Astrocyte of the cerebellum (primary cell): ENCODE measurements at regions not wholly inside any gene's neighbourhood (a gene's known extent, or its start where the extent isn't known, plus 50 kb on each side); places are given as distances from the start of the nearest gene placed in this dataset.
A peak's percentile ranks its signal among the peaks of the same experiment; 100 is the strongest.

Experiments used
- DNase-seq: peaks from one replicate; pipeline ENCODE4 v3.0.0-alpha.2; 2011; ENCODE audit warnings: low read depth
- H3K4me3 ChIP-seq: 2 replicates; pipeline ENCODE4 v1.5.1; 2011; ENCODE audit warnings: mild to moderate bottlenecking, low read depth, low read length, moderate library complexity
- in situ Hi-C: cut with HindIII; loops from 2 replicates; pipeline ENCODE4 v1.10.0; 2017; ENCODE audit warnings: low sequenced_read_pairs
- TF ChIP-seq, protein P1 (sequence below): IDR thresholded peaks from 2 replicates; pipeline ENCODE4 v1.5.1; 2012; ENCODE audit warnings: low read length, low read depth, moderate library complexity, mild to moderate bottlenecking; ENCODE audit errors: missing control alignments

DNA sequence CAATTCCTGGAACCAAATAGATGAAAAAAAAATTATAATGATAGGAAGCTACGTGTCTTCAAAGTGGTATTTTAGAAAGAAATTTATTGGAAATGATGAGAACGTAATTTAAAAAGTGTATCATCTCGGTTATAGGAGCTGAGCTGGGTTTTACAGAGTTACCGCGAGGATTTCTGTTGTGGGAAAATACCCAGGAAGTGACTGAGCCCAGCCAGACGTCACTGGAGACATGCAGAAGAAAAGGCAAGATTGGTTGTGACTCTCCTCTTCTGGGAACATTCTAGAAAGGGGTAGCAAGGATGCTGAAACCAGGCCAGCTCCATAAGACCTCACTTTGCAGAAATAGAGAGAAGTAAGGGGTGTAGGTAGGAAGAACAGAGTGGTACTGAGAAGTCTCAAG lies 95.9 kb upstream of the ADGRF1 start:
- TF ChIP-seq, protein P1, sequence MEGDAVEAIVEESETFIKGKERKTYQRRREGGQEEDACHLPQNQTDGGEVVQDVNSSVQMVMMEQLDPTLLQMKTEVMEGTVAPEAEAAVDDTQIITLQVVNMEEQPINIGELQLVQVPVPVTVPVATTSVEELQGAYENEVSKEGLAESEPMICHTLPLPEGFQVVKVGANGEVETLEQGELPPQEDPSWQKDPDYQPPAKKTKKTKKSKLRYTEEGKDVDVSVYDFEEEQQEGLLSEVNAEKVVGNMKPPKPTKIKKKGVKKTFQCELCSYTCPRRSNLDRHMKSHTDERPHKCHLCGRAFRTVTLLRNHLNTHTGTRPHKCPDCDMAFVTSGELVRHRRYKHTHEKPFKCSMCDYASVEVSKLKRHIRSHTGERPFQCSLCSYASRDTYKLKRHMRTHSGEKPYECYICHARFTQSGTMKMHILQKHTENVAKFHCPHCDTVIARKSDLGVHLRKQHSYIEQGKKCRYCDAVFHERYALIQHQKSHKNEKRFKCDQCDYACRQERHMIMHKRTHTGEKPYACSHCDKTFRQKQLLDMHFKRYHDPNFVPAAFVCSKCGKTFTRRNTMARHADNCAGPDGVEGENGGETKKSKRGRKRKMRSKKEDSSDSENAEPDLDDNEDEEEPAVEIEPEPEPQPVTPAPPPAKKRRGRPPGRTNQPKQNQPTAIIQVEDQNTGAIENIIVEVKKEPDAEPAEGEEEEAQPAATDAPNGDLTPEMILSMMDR: no peak
- in situ Hi-C loops: no loop called here
- DNase-seq: no peak
- no peak overlapping the region for H3K4me3 ChIP-seq

DNA sequence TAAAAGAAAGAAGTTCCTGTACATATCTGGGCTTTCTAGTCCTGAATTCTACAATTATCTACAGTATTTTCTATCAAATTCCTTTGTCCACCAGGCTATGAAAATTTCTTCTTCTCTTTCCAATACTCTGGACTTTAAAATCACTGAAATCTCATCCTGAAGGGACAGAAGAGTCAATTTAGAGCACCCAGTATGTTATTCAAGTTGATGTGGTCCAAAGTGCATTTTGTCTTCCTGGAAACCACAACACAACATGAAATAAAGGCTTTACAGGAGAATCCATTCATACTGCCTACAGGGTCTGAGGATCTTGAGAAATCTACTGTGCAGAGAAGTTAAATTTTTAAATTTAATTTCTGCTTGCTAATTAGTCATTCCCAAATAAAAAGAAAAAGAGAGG lies 94.9 kb upstream of the ADGRF1 start:
- TF ChIP-seq, protein P1: no peak
- no peak overlapping the region for H3K4me3 ChIP-seq
- in situ Hi-C loops: no loop called here
- no peak for DNase-seq

DNA sequence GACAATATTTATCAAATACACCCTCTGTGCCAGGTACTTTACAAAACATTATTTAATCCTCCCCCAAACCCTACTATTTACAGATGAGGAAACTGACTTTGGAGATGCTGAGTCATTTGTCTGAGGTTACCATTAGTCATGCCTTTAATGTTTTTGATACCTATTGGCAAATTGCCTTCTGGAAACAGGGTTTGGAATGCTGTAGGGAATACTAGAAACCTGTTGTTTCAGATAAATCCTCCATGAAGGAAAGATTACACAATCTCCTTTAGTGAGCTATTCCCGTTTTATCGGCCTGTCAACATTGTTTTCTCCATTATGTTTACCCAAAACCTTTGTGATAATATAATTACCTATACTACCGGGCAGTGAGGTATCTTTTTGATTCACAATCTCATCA lies 93.6 kb upstream of the ADGRF1 start:
- peak; percentile 88 for DNase-seq
- in situ Hi-C loops: no loop called here
- TF ChIP-seq, protein P1: no peak
- no peak overlapping the region for H3K4me3 ChIP-seq

DNA sequence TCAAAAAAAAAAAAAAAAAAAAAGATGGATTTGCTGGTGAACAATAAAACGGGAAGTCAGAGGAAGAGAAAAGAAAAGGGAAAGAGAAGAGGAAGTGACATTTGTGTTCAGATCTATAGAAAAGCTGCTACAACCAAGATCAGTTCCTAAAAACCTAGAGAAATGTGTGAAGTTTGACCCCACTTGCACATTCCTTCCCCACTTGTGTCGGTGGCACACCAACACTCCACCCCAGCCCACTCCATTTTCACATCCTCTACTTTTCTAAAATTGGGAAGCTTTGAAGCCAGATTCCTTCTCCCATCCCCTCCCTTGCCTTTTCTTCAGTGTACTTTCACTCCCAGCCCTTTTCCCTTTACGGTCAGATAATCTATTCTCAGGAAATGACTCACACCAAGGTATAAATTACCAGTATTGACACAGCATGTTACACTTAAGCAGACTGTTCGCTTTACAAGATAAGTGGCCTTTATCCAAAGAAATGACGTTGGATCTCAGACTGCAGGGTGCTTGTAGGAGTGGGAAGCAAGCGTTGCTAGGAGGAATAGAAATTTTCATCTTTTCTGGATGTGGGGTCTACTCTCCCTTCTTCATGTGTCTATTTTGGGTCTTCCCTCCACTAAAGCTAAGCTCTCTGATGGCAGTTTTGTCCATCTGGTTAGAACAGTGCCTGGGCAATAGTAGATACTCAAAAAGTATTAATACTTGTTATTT lies 92.5 kb upstream of the ADGRF1 start:
- TF ChIP-seq, protein P1: no peak
- DNase-seq: peak; percentile 98
- no peak overlapping the region for H3K4me3 ChIP-seq
- in situ Hi-C loops: no loop called here

DNA sequence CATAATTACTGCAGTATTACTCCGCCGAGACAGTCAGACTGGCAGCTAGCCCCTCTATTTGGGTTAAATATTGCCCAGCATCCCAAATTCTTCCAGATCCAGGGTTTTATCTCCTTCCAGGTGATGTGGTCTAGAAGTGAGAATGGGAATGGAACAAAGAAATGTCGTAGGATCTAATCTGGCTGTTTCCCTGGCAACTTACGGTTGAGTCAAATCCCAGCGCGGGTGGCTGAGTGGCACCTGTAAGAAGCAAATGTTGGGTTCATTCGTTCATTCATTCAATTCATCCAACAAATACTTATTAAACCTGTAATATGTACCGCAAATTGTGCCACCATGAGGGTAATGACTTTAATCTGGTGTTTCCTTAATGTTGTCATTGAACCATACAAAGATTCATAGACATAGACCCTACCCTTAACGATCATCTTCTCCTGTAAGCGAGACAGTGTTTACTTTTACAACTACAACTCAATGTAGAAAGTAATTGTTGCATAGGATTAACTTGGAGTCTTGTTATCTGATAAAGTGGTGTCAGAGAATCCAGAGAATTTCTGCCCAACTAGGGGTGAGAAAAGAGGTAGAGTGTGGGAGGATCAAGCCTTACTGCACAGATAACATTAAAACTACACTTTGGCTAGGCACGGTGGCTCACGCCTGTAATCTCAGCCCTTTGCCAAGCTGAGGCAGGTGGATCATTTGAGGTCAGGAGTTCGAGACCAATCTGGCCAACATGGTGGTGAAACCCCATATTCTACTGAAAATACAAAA lies 91.3 kb upstream of the ADGRF1 start:
- TF ChIP-seq, protein P1: no peak
- in situ Hi-C loops: no loop called here
- no peak overlapping the region for H3K4me3 ChIP-seq
- no peak for DNase-seq

DNA sequence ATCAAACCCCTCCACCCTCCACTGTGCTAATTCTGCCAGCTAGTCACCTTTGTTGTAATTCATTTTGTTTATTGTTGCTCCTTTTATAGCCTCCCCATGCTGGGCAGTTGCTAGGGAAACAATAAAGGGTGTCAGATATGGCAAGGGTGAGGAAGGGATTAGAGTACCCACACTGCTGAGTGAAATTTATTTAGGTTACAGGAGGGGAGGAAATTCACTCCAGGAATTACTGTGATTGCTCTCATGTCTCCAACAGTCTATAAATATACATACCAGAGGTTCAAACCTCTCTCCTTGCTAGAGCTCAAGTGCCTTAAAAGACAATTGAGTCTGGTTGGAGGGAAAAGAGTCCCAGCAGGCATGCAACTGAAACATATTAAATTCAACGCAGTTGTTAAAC lies 90.6 kb upstream of the ADGRF1 start:
- H3K4me3 ChIP-seq: no peak overlapping the region
- in situ Hi-C loops: no loop called here
- no peak for DNase-seq
- TF ChIP-seq, protein P1: no peak
